Uterus (tissue), 2 donors: ENCODE measurements at regions not wholly inside any gene's neighbourhood (a gene's known extent, or its start where the extent isn't known, plus 50 kb on each side); places are given as distances from the start of the nearest gene placed in this dataset.

ENCODE experiments used
- CTCF ChIP-seq, 4 experiments: fragments of 200-600 bp in 2 of 4; fragments of 450-650 bp in 2 of 4; sonication (generic) in 2 of 4; IDR thresholded peaks; one replicate each; pipeline ENCODE4 v1.5.1; 2016 to 2019; ENCODE audit warnings: antibody characterized with exemption in 4 of 4, mild to moderate bottlenecking in 2 of 4, moderate library complexity in 1 of 4
- POLR2A ChIP-seq, 2 donors: fragments of 450-650 bp; IDR thresholded peaks; one replicate each; pipeline ENCODE4 v1.6.1; 2016; ENCODE audit warnings: antibody characterized with exemption in 2 of 2, mild to moderate bottlenecking in 1 of 2, moderate library complexity in 1 of 2

- TF ChIP-seq POLR2A (IDR thresholded peaks at IDR 0.05) (no peak), CTCF (IDR thresholded peaks at IDR 0.05) (no peak)
Measured at GRCh38 chr13:24606486-24607170, 73.6 kb upstream of the ATP12A start.
